GM19397 (cell line): ENCODE measurements at regions not wholly inside any gene's neighbourhood (a gene's known extent, or its start where the extent isn't known, plus 50 kb on each side); places are given as distances from the start of the nearest gene placed in this dataset.

ENCODE experiments used
- ATAC-seq: cut with Tn5 transposase; IDR thresholded peaks from one replicate; pipeline ENCODE4 v1.9.1; 2021; ENCODE audit warnings: mild to moderate bottlenecking, moderate library complexity; ENCODE audit not compliant: unreplicated experiment

- no peak for ATAC-seq
Observed at GRCh38 chr10:50936335-50936734, 50.9 kb upstream of the A1CF start.

DNA sequence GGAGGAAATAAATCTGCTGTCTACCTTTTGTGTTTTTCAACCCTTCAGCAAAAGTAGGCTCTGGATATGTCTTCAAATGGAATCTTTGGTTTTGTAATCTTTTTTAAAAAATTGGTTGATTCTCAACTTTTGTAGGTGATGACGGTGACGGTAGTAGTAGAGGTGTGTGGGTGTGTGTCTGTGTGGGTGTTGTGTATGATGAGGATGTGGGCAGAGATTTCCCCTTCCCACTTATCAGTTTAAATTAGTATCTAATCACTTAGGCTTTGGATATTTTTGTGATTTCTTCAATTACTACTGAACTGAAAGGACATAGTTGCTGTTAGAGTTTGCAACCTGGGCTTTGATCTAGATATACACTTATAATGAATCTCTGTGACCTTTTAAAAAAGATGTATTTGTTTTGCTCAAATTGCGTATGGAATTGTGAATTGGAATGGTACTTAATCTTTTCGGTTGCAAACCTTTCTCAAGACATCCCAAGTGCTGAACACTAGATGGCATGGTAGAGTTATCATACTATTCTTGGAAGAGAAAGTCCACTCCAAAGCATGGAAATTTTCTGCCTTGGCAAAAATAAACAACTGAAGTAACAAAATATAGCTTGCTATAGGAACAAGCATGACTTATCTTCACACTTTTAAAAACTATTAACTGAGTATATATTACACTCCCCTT lies 51.9 kb upstream of the A1CF start:
- ATAC-seq: no peak

GRCh38 chr10:50941629-50942028 lies 56.2 kb upstream of the A1CF start:
- ATAC-seq: no peak

- ATAC-seq: no peak
Observed at GRCh38 chr10:50946991-50947781, 61.8 kb upstream of the A1CF start.

DNA sequence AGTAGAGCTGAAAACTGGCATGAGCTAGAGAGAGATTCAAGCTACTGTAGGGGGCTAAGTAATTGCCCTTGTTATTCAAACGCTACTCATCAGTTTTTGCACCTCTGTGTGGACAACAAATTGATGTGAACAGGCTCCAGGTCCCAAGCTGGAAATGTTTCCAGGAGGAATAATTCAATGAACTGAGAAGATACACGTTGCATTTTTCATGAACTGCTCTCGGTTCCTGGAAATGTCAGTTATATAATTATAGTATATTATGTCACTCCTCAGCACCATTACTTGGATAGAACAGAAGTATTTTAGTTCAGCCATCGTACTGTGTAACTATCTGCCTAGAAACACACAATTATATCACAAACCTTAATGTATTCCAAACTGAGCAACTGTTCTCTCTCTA lies 65.9 kb upstream of the A1CF start:
- ATAC-seq: no peak

DNA sequence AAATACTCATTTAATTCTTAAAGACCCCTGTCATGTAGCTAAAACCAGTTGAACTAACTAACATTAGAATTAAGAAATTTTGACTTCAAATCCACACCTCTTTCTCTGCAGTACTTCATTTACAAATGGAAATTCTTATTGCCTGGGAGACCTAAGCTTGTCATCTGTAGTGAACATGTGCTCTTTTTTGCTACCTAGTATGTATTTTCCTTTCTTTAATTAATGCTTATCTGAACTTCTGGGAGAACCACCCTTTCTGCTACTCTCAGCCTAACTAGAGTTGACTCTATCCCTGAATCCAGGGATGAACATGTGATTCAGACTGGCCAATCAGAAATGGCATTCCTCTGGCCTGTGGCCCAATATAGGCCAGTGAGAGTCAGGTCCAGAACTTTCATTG lies 75.9 kb upstream of the A1CF start:
- ATAC-seq: no peak

GRCh38 chr10:50963063-50963462 lies 77.6 kb upstream of the A1CF start:
- no peak for ATAC-seq

DNA sequence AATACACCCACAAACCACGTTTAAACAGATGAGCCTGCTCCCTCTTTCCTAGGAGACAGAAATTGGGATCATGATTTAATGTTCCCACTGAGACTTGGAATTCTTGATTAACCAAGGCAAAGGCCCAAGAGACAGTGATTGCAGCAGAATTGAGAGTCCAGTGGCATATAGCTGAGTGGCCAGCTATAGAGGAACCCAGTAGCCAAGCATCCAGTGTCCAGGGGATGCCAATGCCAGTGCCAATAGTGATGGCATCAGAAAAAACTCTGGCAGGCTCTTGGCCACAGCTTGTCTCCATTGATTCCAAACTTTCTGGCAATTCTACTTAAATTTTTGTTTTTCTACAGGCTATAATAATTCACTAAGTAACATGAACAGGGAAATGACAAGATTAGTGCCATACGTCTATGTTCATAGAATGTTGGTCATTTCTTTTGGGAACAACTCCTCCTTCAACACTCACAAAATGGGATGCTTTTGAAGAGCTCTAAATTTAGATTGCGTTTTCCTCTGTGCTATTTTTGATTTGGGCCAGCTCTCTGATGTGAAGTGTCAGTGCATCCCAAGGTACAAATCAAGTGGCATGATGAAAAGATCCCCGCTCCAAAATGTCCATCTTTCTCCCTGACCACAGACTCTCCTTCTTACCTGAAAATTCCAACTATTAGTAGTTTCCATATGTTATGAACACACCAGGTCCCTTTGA lies 83.1 kb upstream of the A1CF start:
- no peak for ATAC-seq

DNA sequence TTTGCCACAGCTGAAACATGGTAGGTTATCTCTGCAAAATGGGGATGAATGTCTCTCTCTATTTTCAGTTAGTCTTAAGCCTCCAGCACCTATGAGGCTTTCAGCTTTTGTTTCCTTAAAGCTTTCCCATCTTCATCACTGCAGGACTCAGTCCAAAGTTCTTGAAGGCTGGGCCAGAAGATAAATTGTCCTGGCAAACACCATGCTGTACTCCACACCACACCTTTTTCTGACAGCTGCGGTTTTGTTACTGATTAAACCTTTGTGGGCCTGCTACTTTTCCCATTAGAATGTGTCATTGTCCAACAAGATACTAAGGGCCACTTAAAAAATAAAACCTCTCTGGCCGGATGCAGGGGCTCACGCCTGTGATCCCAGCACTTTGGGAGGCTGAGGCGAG lies 87.2 kb upstream of the A1CF start:
- no peak for ATAC-seq

DNA sequence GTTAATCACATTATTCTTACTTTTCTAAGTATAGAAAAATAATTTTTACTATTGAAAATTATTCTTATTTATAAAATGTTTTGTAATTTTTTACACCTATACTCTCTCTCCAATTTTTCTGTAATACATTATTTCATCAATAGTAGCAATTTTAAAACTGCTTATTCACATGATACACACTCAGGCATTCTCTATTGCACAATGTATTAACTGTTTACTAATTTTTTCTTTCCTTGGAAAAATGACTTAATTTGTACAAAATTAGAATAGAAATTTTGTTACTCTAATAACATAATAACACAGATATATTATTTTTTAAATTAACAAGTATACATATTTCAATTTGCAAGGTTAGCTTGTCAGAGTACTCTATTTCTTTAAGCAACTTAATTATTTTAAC lies 92.9 kb upstream of the PRKG1 start:
- ATAC-seq: no peak

- no peak for ATAC-seq
Observed at GRCh38 chr10:50981904-50982303, 92.4 kb upstream of the PRKG1 start.

DNA sequence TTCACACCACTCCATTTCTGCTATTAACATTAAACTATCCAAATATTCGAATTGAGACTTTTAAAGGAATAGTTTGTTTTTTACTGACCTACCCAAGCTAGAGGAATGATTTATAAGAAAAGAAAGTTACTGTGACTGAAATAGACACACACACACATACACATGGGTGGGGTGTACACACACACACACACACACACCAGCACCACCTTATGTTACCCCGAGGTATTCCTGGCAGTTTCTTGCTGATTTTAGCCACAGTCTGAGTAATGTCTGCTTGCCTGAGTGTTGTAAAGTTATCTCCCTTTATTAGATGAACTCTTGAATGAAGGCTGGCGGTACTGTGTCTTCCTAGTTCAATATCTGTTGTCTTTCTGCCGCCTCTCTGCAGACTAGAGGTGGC lies 91.3 kb upstream of the PRKG1 start:
- no peak for ATAC-seq

DNA sequence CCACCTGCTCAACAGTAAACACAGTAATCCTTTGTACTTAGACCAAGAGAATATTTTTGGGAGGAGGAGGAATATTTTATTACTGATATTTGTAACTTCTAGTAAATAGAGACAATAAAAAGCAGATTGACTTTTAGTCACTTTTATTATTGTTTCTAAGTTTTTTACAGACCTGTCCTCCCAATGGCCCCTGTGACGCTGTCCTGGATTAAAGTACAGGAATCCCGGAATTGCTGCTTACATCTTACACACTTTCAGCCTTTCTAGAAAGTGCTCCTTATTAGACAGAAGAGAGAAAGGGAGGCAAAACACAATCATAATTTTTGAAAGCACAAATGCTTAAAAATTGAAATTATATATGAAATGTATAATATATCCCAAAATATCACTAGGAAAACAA lies 86.4 kb upstream of the PRKG1 start:
- no peak for ATAC-seq

DNA sequence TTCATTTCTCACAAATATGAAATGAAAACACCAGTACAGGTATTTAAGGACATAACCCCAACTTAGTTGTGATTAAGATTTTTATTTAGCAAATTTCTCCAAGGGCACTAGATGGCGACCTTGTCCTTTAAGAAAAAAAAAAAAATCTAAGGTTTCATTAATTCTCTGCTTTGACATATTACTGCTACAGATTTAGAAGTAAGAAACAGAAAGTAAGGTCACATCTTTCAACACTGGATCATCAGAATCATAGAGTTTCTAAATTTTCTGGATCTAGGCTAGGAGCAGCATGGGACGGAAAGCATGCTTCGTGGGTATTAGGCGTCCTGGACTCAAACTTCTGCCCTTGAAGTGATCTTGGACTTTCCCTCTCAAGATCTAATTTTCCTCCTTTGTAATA lies 85.5 kb upstream of the PRKG1 start:
- ATAC-seq: no peak

GRCh38 chr10:50990568-50991455 lies 83.5 kb upstream of the PRKG1 start:
- ATAC-seq: no peak

DNA sequence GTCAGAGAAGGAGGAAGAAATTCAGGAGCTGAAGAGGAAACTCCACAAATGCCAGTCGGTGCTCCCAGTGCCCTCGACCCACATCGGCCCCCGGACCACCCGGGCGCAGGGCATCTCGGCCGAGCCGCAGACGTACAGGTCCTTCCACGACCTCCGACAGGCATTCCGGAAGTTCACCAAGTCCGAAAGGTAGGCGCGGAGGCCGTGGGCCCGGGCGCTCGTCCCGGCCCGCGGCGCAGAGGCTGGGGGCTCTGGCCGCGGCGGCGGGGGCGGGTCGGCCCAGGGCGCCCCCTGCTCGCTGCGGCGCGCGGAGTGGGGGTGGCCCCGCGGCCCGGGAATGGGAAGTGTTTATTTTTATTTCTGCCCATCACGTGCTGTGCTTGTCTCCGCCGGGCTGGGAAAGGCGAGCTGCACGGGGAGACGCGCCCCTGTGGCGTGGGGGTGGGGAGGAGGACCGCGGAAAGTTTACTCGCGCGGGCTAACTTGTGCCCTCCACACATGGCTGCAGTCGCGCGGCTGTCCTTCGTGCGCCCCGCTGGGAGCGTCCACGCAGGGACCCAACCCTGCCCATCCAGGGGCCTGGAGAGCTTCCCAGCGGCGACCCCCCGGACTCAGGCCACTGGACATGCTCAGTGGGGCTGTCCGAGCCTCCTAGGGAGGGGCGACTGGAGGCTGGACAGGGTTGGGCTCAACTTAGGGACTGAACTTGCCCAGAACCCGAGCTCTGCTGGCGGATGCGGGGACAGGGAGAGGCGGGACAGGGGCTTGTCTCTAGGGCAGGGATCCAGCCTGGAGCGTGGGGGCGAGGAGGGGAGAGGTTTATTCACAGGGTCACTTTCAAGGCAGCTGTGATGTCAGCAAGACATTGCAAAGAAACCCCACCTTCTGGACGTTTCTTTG lies 82.6 kb upstream of the PRKG1 start:
- no peak for ATAC-seq

DNA sequence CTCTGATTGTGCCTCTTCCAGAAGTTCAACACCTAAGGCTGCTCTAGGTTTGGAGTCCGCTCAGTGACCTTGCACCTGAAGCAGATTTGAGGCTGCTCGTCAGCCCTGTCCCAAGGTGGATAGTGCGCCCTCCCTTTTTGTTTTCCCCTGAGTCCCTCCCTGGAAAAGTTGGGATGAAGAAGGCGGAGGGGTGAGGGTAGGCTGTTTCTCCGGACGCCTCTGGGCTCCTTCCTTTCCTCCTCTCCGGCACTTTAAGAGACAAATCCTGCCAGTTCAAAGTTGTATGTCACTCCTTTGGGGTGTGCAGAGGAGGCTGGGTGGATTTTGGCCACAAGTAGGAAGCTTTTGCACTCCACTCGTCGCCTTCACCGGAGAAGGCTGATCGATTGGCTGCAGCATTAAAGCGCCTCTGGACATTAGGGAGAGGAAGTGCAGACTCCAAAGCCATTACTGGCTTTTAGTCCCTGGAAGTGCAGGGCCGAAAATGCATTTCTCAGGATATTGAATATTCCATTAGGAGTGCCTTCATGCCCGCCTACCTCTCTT lies 81.9 kb upstream of the PRKG1 start:
- ATAC-seq: no peak

GRCh38 chr10:50992972-50993766 lies 81.1 kb upstream of the PRKG1 start:
- ATAC-seq: no peak

- ATAC-seq: no peak
Observed at GRCh38 chr10:50993771-50994251, 80.5 kb upstream of the PRKG1 start.
